Stomach (tissue), 8 donors: ENCODE measurements at regions not wholly inside any gene's neighbourhood (a gene's known extent, or its start where the extent isn't known, plus 50 kb on each side); places are given as distances from the start of the nearest gene placed in this dataset.
"Not testable (repeated sequence)": the region's sequence is repeated elsewhere in the genome, so short reads cannot be mapped to it uniquely, and the experiment has no call there.

Source experiments
- DNase-seq, 2 donors: peaks; one replicate each; pipeline versions ENCODE4 v3.0.0 to v3.0.0-alpha.2; 2013 to 2019
- H3K27ac ChIP-seq, 5 donors: fragments of 200-600 bp in 4 of 5; sonication (generic) in 4 of 5; one replicate each; pipeline ENCODE4 v1.5.1; 2013 to 2019; ENCODE audit warnings: mild to moderate bottlenecking in 1 of 5, moderate library complexity in 1 of 5
- H3K27me3 ChIP-seq, 3 donors: fragments of 200-600 bp; sonication (generic); one replicate each; pipeline ENCODE4 v1.5.1; 2017 to 2019; ENCODE audit warnings: mixed run types in 1 of 3
- H3K36me3 ChIP-seq, 4 donors: fragments of 200-600 bp; sonication (generic); 1 replicate in 3 of 4; 2 replicates in 1 of 4; pipeline ENCODE4 v1.5.1; 2016 to 2019
- H3K4me1 ChIP-seq, 4 donors: fragments of 200-600 bp; sonication (generic); one replicate each; pipeline ENCODE4 v1.5.1; 2016 to 2019
- H3K4me3 ChIP-seq, 4 donors: fragments of 200-600 bp; sonication (generic) in 3 of 4; one replicate each; pipeline ENCODE4 v1.5.1; 2016 to 2019; ENCODE audit warnings: mild to moderate bottlenecking in 1 of 4
- H3K9me3 ChIP-seq, 4 donors: fragments of 200-600 bp; sonication (generic); one replicate each; pipeline ENCODE4 v1.5.1; 2016 to 2019
- CTCF ChIP-seq, 7 experiments: fragments of 450-650 bp in 4 of 7; fragments of 200-600 bp in 3 of 7; sonication (generic) in 3 of 7; IDR thresholded peaks; one replicate each; pipeline ENCODE4 v1.5.1; 2016 to 2019; ENCODE audit warnings: antibody characterized with exemption in 7 of 7, control low read depth in 2 of 7, mild to moderate bottlenecking in 1 of 7
- EP300 ChIP-seq: sonication (generic); formaldehyde crosslinking; IDR thresholded peaks from one replicate; pipeline ENCODE4 v1.6.1; 2017; ENCODE audit warnings: antibody characterized with exemption
- POLR2A ChIP-seq, 4 donors: fragments of 450-650 bp; IDR thresholded peaks; one replicate each; pipeline ENCODE4 v1.6.1; 2016; ENCODE audit warnings: antibody characterized with exemption in 4 of 4, control low read depth in 2 of 4, mild to moderate bottlenecking in 1 of 4, moderate library complexity in 1 of 4
- POLR2AphosphoS5 ChIP-seq, 3 donors: sonication (generic); formaldehyde crosslinking; IDR thresholded peaks; one replicate each; pipeline ENCODE4 v1.6.1; 2016; ENCODE audit warnings: antibody characterized with exemption in 3 of 3
- WGBS, 5 donors: extraction: QIAGEN DNeasy Blood & Tissue Kit in 3 of 5; methylation state at CpG; one replicate each; pipeline versions ENCODE4 v1.1.5 to v1.1.7; 2013 to 2018; 5-methylcytosine and 5-hydroxymethylcytosine counted together
- intact Hi-C: fragments of 100-400 bp; cut with DNase I; formaldehyde crosslinking; loops from one replicate; pipeline ENCODE4 v1.15.1; 2023; ENCODE audit warnings: low total_unique reads
- donor health status: healthy with polysubstance abuse.
- donor health status: Bipolar disorder and iron deficiency.
- donor health status: healthy.

DNA sequence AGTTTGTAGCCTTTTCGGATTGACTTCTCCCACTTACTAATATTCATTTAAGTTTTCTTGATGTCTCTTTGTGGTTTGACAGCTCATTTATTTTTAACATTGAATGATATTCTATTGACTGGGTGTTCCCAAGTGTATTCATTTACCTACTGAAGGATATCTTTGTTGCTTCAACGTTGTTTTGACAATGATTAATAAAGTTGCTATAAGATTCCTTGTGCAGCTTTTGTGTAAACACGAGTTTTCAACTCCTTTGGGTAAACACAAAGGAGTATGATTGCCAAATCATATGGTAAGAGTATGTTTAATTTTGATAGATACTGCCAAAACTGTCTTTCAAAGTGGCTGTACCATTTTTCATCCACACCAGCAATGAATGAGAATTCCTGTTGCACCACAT, 1200.9 kb downstream of the DSC3 start:
- no peak overlapping the region for H3K4me3 ChIP-seq
- intact Hi-C loops, result no loop called here
- TF ChIP-seq POLR2A (IDR thresholded peaks at IDR 0.05) (no peak), POLR2AphosphoS5 (IDR thresholded peaks at IDR 0.05) (no peak), CTCF (IDR thresholded peaks at IDR 0.05) (no peak), EP300 (no peak)
- 4 to 26% (median 10%) methylated on average over 3 of the region's 3 CpGs for WGBS, 5 donors
- no peaks in the 10 kb centered on the region for H3K27me3 ChIP-seq
- no peak overlapping the region for H3K27ac ChIP-seq
- DNase-seq, result no peak
- no peaks in the 10 kb centered on the region for H3K36me3 ChIP-seq
- no peaks in the 10 kb centered on the region for H3K9me3 ChIP-seq
- H3K4me1 ChIP-seq, result no peaks in the 10 kb centered on the region

DNA sequence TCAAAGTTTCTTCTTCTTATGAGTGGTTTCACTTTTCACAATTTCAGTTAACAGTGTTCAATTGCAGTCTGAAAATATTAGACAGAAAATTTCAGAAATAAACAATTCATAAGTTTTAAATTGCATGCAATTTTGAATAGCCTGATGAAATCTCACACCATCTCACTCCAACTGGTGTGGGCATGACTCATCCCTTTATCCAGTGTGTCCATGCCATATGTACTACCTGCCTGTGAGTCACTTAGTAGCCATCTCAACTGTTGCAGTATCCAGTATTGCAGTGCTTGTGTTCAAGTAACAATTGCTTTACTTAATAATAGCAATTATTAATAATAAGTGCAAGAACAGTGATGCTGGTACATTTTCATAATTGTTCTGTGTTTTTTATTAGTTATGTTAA, 1202.5 kb downstream of the DSC3 start:
- Histone ChIP-seq H3K9me3 (no peaks in the 10 kb centered on the region), H3K27me3 (no peaks in the 10 kb centered on the region), H3K27ac (no peak overlapping the region), H3K4me1 (no peaks in the 10 kb centered on the region), H3K36me3 (no peaks in the 10 kb centered on the region), H3K4me3 (no peak overlapping the region)
- DNase-seq, result no peak
- intact Hi-C loops, result no loop called here
- no peak for TF ChIP-seq CTCF (IDR thresholded peaks at IDR 0.05)
- TF ChIP-seq EP300, result no peak
- no peak for TF ChIP-seq POLR2AphosphoS5 (IDR thresholded peaks at IDR 0.05)
- no peak for TF ChIP-seq POLR2A (IDR thresholded peaks at IDR 0.05)

- intact Hi-C loops, DNase-seq, H3K9me3 ChIP-seq, H3K4me3 ChIP-seq, H3K36me3 ChIP-seq, H3K4me1 ChIP-seq, H3K27ac ChIP-seq, H3K27me3 ChIP-seq: not testable (repeated sequence)
- WGBS, 5 donors, result 75 to 91% (median 85%) methylated on average over 12 of the region's 12 CpGs
Observed at GRCh38 chr18:29838961-29839360, 1203.6 kb downstream of the DSC3 start.

- intact Hi-C loops, result no loop called here
- Histone ChIP-seq H3K4me3 (no peak overlapping the region), H3K4me1 (no peaks in the 10 kb centered on the region), H3K27me3 (no peaks in the 10 kb centered on the region), H3K27ac (no peak overlapping the region), H3K36me3 (no peaks in the 10 kb centered on the region), H3K9me3 (no peaks in the 10 kb centered on the region)
- no peak for DNase-seq
- 64 to 89% (median 80%) methylated on average over 1 of the region's 1 CpG for WGBS, 5 donors
- TF ChIP-seq CTCF (IDR thresholded peaks at IDR 0.05) (no peak), POLR2A (IDR thresholded peaks at IDR 0.05) (no peak), EP300 (no peak), POLR2AphosphoS5 (IDR thresholded peaks at IDR 0.05) (no peak)
Observed at GRCh38 chr18:29838556-29838955, 1204.0 kb downstream of the DSC3 start.

DNA sequence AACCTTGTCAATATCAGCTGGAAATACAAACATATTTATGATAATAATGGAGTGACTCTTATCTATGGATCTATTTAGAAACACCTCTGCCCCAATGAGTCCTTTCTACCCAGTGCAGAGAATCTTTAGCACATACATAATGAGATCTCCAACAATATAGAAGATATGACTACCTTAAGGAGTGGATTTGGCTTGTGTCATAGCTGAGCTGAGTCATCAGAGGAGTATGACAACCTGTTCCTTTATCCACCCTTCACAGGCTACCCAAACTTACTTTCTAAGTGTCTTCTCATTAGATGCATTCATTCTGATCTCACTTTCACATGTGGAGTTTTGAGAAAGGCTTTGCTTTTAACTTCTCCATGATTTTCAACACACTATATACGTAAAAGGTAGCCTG, 1218.9 kb downstream of the DSC3 start:
- H3K36me3 ChIP-seq, result no peaks in the 10 kb centered on the region
- intact Hi-C loops, result no loop called here
- no peaks in the 10 kb centered on the region for H3K4me1 ChIP-seq
- H3K27me3 ChIP-seq, result no peaks in the 10 kb centered on the region
- H3K27ac ChIP-seq, result no peak overlapping the region
- H3K4me3 ChIP-seq, result no peak overlapping the region
- 57 to 77% (median 67%) methylated on average over 1 of the region's 1 CpG for WGBS, 5 donors
- DNase-seq, result no peak
- TF ChIP-seq CTCF (IDR thresholded peaks at IDR 0.05) (no peak), EP300 (no peak), POLR2AphosphoS5 (IDR thresholded peaks at IDR 0.05) (no peak), POLR2A (IDR thresholded peaks at IDR 0.05) (no peak)
- H3K9me3 ChIP-seq, result peaks cover 0 to 4% (median 0%) of the 10 kb centered on the region in 4 donors
